ENCODE measurements at regions not wholly inside any gene's neighbourhood (a gene's known extent, or its start where the extent isn't known, plus 50 kb on each side); places are given as distances from the start of the nearest gene placed in this dataset.

- TF ChIP-seq POLR2A (IDR thresholded peaks at IDR 0.05) (no peak), CTCF (IDR thresholded peaks at IDR 0.05) (no peak), POLR2AphosphoS5 (IDR thresholded peaks at IDR 0.05) (no peak)
- Histone ChIP-seq H3K4me1 (replicated peaks) (no peaks in the 10 kb centered on the region), H3K27me3 (replicated peaks; ENCODE audit: insufficient read depth) (no peaks in the 10 kb centered on the region), H3K9me3 (no peaks in the 10 kb centered on the region), H3K4me3 (no peak overlapping the region), H3K27ac (no peak overlapping the region), H3K36me3 (no peaks in the 10 kb centered on the region)
- no peak for DNase-seq (ENCODE audit: low spot score)
- intact Hi-C loops (cut with DNase I) = loop anchor here (10.0 kb wide), 1 partner anchor 1340 kb away; no protein-coding TSS in a partner anchor
Observed at GRCh38 chr17:70774339-70775117, 605.2 kb downstream of the KCNJ2 start.

- Histone ChIP-seq H3K27ac (no peak overlapping the region), H3K9me3 (no peaks in the 10 kb centered on the region), H3K36me3 (no peaks in the 10 kb centered on the region), H3K4me3 (no peak overlapping the region), H3K27me3 (replicated peaks; ENCODE audit: insufficient read depth) (no peaks in the 10 kb centered on the region), H3K4me1 (replicated peaks) (no peaks in the 10 kb centered on the region)
- intact Hi-C loops (cut with DNase I) = loop anchor here (10.0 kb wide), 1 partner anchor 1339 kb away; no protein-coding TSS in a partner anchor
- TF ChIP-seq CTCF (IDR thresholded peaks at IDR 0.05) (no peak), POLR2AphosphoS5 (IDR thresholded peaks at IDR 0.05) (no peak), POLR2A (IDR thresholded peaks at IDR 0.05) (no peak)
- no peak for DNase-seq (ENCODE audit: low spot score)
- 81% methylated on average over 2 of the region's 2 CpGs for WGBS
Observed at GRCh38 chr17:70775679-70776078, 606.3 kb downstream of the KCNJ2 start.

GRCh38 chr17:70776441-70776840 lies 607.1 kb downstream of the KCNJ2 start:
- Histone ChIP-seq H3K36me3 (no peaks in the 10 kb centered on the region), H3K9me3 (no peaks in the 10 kb centered on the region), H3K27ac (no peak overlapping the region), H3K4me1 (replicated peaks) (no peaks in the 10 kb centered on the region), H3K4me3 (no peak overlapping the region), H3K27me3 (replicated peaks; ENCODE audit: insufficient read depth) (no peaks in the 10 kb centered on the region)
- 84% methylated on average over 3 of the region's 3 CpGs for WGBS
- intact Hi-C loops (cut with DNase I) = loop anchor here (10.0 kb wide), 1 partner anchor 1338 kb away; no protein-coding TSS in a partner anchor
- DNase-seq (ENCODE audit: low spot score) = no peak
- no peak for TF ChIP-seq CTCF (IDR thresholded peaks at IDR 0.05)
- no peak for TF ChIP-seq POLR2A (IDR thresholded peaks at IDR 0.05)

DNA sequence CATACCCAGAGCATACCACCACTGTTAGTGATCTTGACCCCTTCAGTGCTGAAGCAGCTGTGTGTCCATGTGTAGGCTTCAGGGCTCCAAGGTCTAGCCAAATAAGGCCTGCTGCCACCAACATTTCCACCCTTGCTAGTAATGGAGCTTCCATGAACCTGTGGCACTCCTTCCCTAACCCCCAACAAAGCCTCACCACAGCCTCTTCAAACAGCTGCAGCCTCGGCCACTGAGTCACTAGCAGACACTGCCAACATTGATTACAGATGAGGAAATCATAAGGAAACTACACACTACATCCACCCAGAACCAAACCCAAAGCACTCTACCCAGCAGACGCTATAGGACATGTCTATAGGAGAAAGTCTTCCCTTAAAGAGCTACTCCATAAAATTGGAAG lies 610.7 kb downstream of the KCNJ2 start:
- no peaks in the 10 kb centered on the region for H3K4me1 ChIP-seq (replicated peaks)
- no peak for TF ChIP-seq POLR2A (IDR thresholded peaks at IDR 0.05)
- TF ChIP-seq CTCF (IDR thresholded peaks at IDR 0.05) = no peak
- no peak for TF ChIP-seq POLR2AphosphoS5 (IDR thresholded peaks at IDR 0.05)
- intact Hi-C loops (cut with DNase I) = no loop called here
- no peak for DNase-seq (ENCODE audit: low spot score)
- 100% methylated on average over 2 of the region's 2 CpGs for WGBS
- no peaks in the 10 kb centered on the region for H3K9me3 ChIP-seq
- H3K36me3 ChIP-seq = no peaks in the 10 kb centered on the region
- no peak overlapping the region for H3K27ac ChIP-seq
- H3K27me3 ChIP-seq (replicated peaks; ENCODE audit: insufficient read depth) = no peaks in the 10 kb centered on the region
- no peak overlapping the region for H3K4me3 ChIP-seq

DNA sequence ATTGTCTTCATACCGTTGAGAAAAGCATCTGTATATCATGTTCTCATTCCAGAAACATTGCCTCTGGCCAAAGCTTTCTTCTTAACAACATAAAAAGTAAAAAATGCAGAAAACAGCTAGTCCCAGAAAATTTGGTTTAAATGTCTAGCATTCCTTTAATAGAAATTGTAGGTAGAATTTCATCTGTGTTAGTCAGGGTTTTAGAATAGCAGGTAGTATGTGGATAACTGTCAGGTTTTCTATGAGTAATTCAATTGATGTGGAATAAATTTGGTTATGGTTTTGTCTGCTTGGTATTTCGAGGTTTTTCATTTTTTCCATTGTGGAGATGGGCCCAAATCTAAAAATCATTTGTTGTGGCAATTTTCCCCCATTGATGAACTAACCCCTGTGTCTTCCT lies 616.7 kb downstream of the KCNJ2 start:
- Histone ChIP-seq H3K4me3 (no peak overlapping the region), H3K4me1 (replicated peaks) (no peaks in the 10 kb centered on the region), H3K9me3 (no peaks in the 10 kb centered on the region), H3K36me3 (no peaks in the 10 kb centered on the region), H3K27ac (no peak overlapping the region), H3K27me3 (replicated peaks; ENCODE audit: insufficient read depth) (no peaks in the 10 kb centered on the region)
- TF ChIP-seq POLR2A (IDR thresholded peaks at IDR 0.05) (no peak), CTCF (IDR thresholded peaks at IDR 0.05) (no peak), POLR2AphosphoS5 (IDR thresholded peaks at IDR 0.05) (no peak)
- no peak for DNase-seq (ENCODE audit: low spot score)
- intact Hi-C loops (cut with DNase I) = no loop called here
- 76% methylated on average over 2 of the region's 2 CpGs for WGBS
